H9 (cell line): ENCODE measurements at regions not wholly inside any gene's neighbourhood (a gene's known extent, or its start where the extent isn't known, plus 50 kb on each side); places are given as distances from the start of the nearest gene placed in this dataset.

Experiments used
- DNase-seq: peaks from one replicate; pipeline ENCODE4 v3.0.0-alpha.2; 2017
- H2AFZ ChIP-seq: one replicate; pipeline ENCODE4 v1.6.1; 2013; ENCODE audit warnings: mild to moderate bottlenecking, low read length, control low read depth, moderate library complexity
- H2AK5ac ChIP-seq: 2 replicates; pipeline ENCODE4 v1.6.1; 2013; ENCODE audit warnings: low read length, control low read depth, mixed read lengths; ENCODE audit not compliant: insufficient read length
- H2BK120ac ChIP-seq: one replicate; pipeline ENCODE4 v1.6.1; 2013; ENCODE audit warnings: low read depth, mild to moderate bottlenecking, low read length, control low read depth, inconsistent platforms; ENCODE audit not compliant: poor library complexity, severe bottlenecking
- H2BK12ac ChIP-seq: 2 replicates; pipeline ENCODE4 v1.6.1; 2013; ENCODE audit warnings: low read length, control low read depth, mixed read lengths, low read depth; ENCODE audit not compliant: insufficient read length
- H2BK15ac ChIP-seq: 2 replicates; pipeline ENCODE4 v1.6.1; 2013; ENCODE audit warnings: low read depth, low read length, control low read depth
- H2BK20ac ChIP-seq: one replicate; pipeline ENCODE4 v1.6.1; 2013; ENCODE audit warnings: low read depth, mild to moderate bottlenecking, low read length, control low read depth, inconsistent platforms; ENCODE audit not compliant: poor library complexity, severe bottlenecking
- H2BK5ac ChIP-seq: 2 replicates; pipeline ENCODE4 v1.6.1; 2013; ENCODE audit warnings: low read length, control low read depth, mixed read lengths; ENCODE audit not compliant: insufficient read length
- H3K14ac ChIP-seq: 2 replicates; pipeline ENCODE4 v1.6.1; 2013; ENCODE audit warnings: low read length, control low read depth; ENCODE audit not compliant: insufficient read depth
- H3K18ac ChIP-seq: 2 replicates; pipeline ENCODE4 v1.6.1; 2013; ENCODE audit warnings: low read depth, mild to moderate bottlenecking, mixed read lengths, low read length, control low read depth; ENCODE audit not compliant: insufficient read length
- H3K23ac ChIP-seq: 2 replicates; pipeline ENCODE4 v1.6.1; 2013; ENCODE audit warnings: low read length, control low read depth, mixed read lengths, low read depth; ENCODE audit not compliant: insufficient read length
- H3K23me2 ChIP-seq: 2 replicates; pipeline ENCODE4 v1.6.1; 2013; ENCODE audit warnings: low read depth, mild to moderate bottlenecking, mixed read lengths, low read length, control low read depth; ENCODE audit not compliant: insufficient read length, poor library complexity, severe bottlenecking
- H3K27ac ChIP-seq: 2 replicates; pipeline ENCODE4 v1.5.1; 2013; ENCODE audit warnings: low read length, control low read depth, mixed read lengths, low read depth; ENCODE audit not compliant: insufficient read length
- H3K27me3 ChIP-seq: 2 replicates; pipeline ENCODE4 v1.6.1; 2013; ENCODE audit warnings: low read length, control low read depth, inconsistent platforms; ENCODE audit not compliant: insufficient read depth
- H3K4ac ChIP-seq: 2 replicates; pipeline ENCODE4 v1.6.1; 2013; ENCODE audit warnings: low read depth, mild to moderate bottlenecking, control low read depth, inconsistent platforms, low read length, moderate library complexity
- H3K4me1 ChIP-seq: 2 replicates; pipeline ENCODE4 v1.6.1; 2013; ENCODE audit warnings: low read length, control low read depth, inconsistent platforms; ENCODE audit not compliant: insufficient read depth
- H3K4me2 ChIP-seq: 2 replicates; pipeline ENCODE4 v1.6.1; 2013; ENCODE audit warnings: low read length, control low read depth, mixed read lengths; ENCODE audit not compliant: insufficient read length, insufficient read depth
- H3K56ac ChIP-seq: 2 replicates; pipeline ENCODE4 v1.6.1; 2013; ENCODE audit warnings: low read depth, mild to moderate bottlenecking, mixed read lengths, low read length, control low read depth; ENCODE audit not compliant: insufficient read length
- H3K79me1 ChIP-seq: 2 replicates; pipeline ENCODE4 v1.6.1; 2013; ENCODE audit warnings: low read depth, mild to moderate bottlenecking, moderate library complexity, low read length, control low read depth, inconsistent platforms; ENCODE audit not compliant: insufficient read depth, poor library complexity, severe bottlenecking
- H3K79me2 ChIP-seq: 2 replicates; pipeline ENCODE4 v1.6.1; 2013; ENCODE audit warnings: low read length, control low read depth, inconsistent platforms; ENCODE audit not compliant: insufficient read depth
- H3K9ac ChIP-seq: 2 replicates; pipeline ENCODE4 v1.6.1; 2013; ENCODE audit warnings: low read length, control low read depth, mixed read lengths; ENCODE audit not compliant: insufficient read length; ENCODE audit errors: extremely low read depth
- H3K9me3 ChIP-seq: one replicate; pipeline ENCODE4 v1.6.1; 2013; ENCODE audit warnings: low read depth, low read length, inconsistent platforms; ENCODE audit not compliant: control insufficient read depth
- H3T11ph ChIP-seq: one replicate; pipeline ENCODE4 v1.6.1; 2013; ENCODE audit warnings: mild to moderate bottlenecking, low read length, control low read depth, inconsistent platforms
- H4K20me1 ChIP-seq: one replicate; pipeline ENCODE4 v1.6.1; 2013; ENCODE audit not compliant: control insufficient read depth, insufficient read length, insufficient read depth
- H4K5ac ChIP-seq: 2 replicates; pipeline ENCODE4 v1.6.1; 2013; ENCODE audit warnings: low read depth, mild to moderate bottlenecking, mixed read lengths, low read length, control low read depth; ENCODE audit not compliant: insufficient read length
- H4K8ac ChIP-seq: replicated peaks from 2 replicates; pipeline ENCODE4 v1.6.1; 2013; ENCODE audit warnings: low read length, control low read depth, mixed read lengths, low read depth; ENCODE audit not compliant: insufficient read length
- H4K91ac ChIP-seq: 2 replicates; pipeline ENCODE4 v1.6.1; 2013; ENCODE audit warnings: low read depth, mild to moderate bottlenecking, moderate library complexity, mixed read lengths, low read length, control low read depth; ENCODE audit not compliant: insufficient read length
- H3K27ac Mint-ChIP-seq, 3 experiments: 2 replicates in 2 of 3; 3 replicates in 1 of 3; pipeline ENCODE4 v1.8.0; 2020 to 2021; ENCODE audit warnings: mixed read lengths in 3 of 3, mild to moderate bottlenecking in 1 of 3, moderate library complexity in 1 of 3
- H3K27me3 Mint-ChIP-seq: 2 replicates; pipeline ENCODE4 v1.8.0; 2021; ENCODE audit warnings: low read depth, mild to moderate bottlenecking, moderate library complexity, mixed read lengths
- H3K36me3 Mint-ChIP-seq, 3 experiments: 2 replicates in 2 of 3; 3 replicates in 1 of 3; pipeline ENCODE4 v1.8.0; 2020 to 2021; ENCODE audit warnings: low read depth in 3 of 3, mixed read lengths in 3 of 3; ENCODE audit not compliant: insufficient read depth in 1 of 3
- H3K4me1 Mint-ChIP-seq, 2 experiments: 2 replicates each; pipeline ENCODE4 v1.8.0; 2020; ENCODE audit warnings: mixed read lengths in 2 of 2
- H3K4me3 Mint-ChIP-seq, 2 experiments: 2 replicates in 1 of 2; 3 replicates in 1 of 2; pipeline ENCODE4 v1.8.0; 2020 to 2021; ENCODE audit warnings: mild to moderate bottlenecking in 2 of 2, mixed read lengths in 2 of 2, moderate library complexity in 1 of 2
- H3K9me3 Mint-ChIP-seq, 2 experiments: 2 replicates in 1 of 2; 3 replicates in 1 of 2; pipeline ENCODE4 v1.8.0; 2020; ENCODE audit warnings: mild to moderate bottlenecking in 2 of 2, mixed read lengths in 2 of 2, moderate library complexity in 1 of 2
- WGBS: extraction: QIAGEN DNeasy Blood & Tissue Kit; methylation state at CpG from one replicate; pipeline ENCODE4 v1.1.7; 2013; ENCODE audit warnings: missing lambda C conversion rate, low lambda C conversion rate, mixed read lengths; ENCODE audit not compliant: insufficient read length; ENCODE audit errors: extremely low coverage; 5-methylcytosine and 5-hydroxymethylcytosine counted together
- TF ChIP-seq, protein P1 (sequence below): fragments of 200-600 bp; sonication (generic); conservative IDR thresholded peaks from 3 replicates; pipeline ENCODE4 v1.8.0; 2021; ENCODE audit warnings: antibody characterized with exemption, mild to moderate bottlenecking

DNA sequence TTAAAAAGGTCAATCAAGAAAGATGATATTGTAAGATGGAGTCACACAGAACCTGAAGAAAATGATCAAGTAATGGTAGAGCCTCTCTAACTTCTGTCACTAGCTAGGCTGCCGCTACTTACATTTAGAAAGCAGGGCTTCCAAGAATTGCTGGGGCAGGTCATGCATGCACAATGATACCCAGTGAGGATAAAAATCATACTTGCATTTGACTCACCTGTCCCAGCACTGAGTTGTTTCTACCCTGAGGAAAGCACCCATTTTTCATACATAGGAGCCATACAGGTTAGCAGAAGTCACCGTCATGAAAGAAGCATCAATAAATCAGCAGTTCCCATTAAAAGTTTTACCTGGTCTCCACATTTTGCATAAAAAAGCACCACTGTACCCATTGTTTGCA, 662.3 kb upstream of the FANCL start:
- WGBS = no CpG with 5 or more reads among the region's 2 CpGs
- H3K4me1 Mint-ChIP-seq = peaks cover 4% of the 10 kb centered on the region in 2 experiments; a peak in 2 of 4 replicates
- no peak overlapping the region for H3K27ac Mint-ChIP-seq
- no peaks in the 10 kb centered on the region for H3K79me2 ChIP-seq
- no peak overlapping the region for H4K8ac ChIP-seq
- H3K4ac ChIP-seq = no peak overlapping the region
- H3K4me3 Mint-ChIP-seq = no peak overlapping the region
- H2AFZ ChIP-seq = no peak overlapping the region
- no peak overlapping the region for H2BK20ac ChIP-seq
- TF ChIP-seq, protein P1, sequence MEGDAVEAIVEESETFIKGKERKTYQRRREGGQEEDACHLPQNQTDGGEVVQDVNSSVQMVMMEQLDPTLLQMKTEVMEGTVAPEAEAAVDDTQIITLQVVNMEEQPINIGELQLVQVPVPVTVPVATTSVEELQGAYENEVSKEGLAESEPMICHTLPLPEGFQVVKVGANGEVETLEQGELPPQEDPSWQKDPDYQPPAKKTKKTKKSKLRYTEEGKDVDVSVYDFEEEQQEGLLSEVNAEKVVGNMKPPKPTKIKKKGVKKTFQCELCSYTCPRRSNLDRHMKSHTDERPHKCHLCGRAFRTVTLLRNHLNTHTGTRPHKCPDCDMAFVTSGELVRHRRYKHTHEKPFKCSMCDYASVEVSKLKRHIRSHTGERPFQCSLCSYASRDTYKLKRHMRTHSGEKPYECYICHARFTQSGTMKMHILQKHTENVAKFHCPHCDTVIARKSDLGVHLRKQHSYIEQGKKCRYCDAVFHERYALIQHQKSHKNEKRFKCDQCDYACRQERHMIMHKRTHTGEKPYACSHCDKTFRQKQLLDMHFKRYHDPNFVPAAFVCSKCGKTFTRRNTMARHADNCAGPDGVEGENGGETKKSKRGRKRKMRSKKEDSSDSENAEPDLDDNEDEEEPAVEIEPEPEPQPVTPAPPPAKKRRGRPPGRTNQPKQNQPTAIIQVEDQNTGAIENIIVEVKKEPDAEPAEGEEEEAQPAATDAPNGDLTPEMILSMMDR = no peak
- no peak overlapping the region for H2BK15ac ChIP-seq
- H4K20me1 ChIP-seq = no peaks in the 10 kb centered on the region
- no peaks in the 10 kb centered on the region for H3K9me3 Mint-ChIP-seq
- H3K9ac ChIP-seq = no peak overlapping the region
- no peak overlapping the region for H3K27ac ChIP-seq
- no peak overlapping the region for H2BK5ac ChIP-seq
- H3K14ac ChIP-seq = no peak overlapping the region
- H3K23ac ChIP-seq = no peak overlapping the region
- no peaks in the 10 kb centered on the region for H3K4me1 ChIP-seq
- no peak overlapping the region for H3K4me2 ChIP-seq
- no peak overlapping the region for H3T11ph ChIP-seq
- H2BK12ac ChIP-seq = no peak overlapping the region
- H3K18ac ChIP-seq = no peak overlapping the region
- no peak overlapping the region for H4K5ac ChIP-seq
- H3K27me3 ChIP-seq = no peaks in the 10 kb centered on the region
- no peak overlapping the region for H3K56ac ChIP-seq
- no peak for DNase-seq
- no peaks in the 10 kb centered on the region for H3K23me2 ChIP-seq
- H3K36me3 Mint-ChIP-seq = no peaks in the 10 kb centered on the region
- no peak overlapping the region for H2BK120ac ChIP-seq
- H3K9me3 ChIP-seq = no peaks in the 10 kb centered on the region
- no peaks in the 10 kb centered on the region for H3K79me1 ChIP-seq
- no peak overlapping the region for H2AK5ac ChIP-seq
- H4K91ac ChIP-seq = no peak overlapping the region
- no peaks in the 10 kb centered on the region for H3K27me3 Mint-ChIP-seq
